22Rv1 (cell line): ENCODE measurements at regions not wholly inside any gene's neighbourhood (a gene's known extent, or its start where the extent isn't known, plus 50 kb on each side); places are given as distances from the start of the nearest gene placed in this dataset.

Experiments used
- ZFX ChIP-seq: fragments of 450-650 bp; IDR thresholded peaks from 2 replicates; pipeline ENCODE4 v1.6.1; 2017; ENCODE audit warnings: antibody characterized with exemption, borderline replicate concordance
- TF ChIP-seq, protein P1 (sequence below): fragments of 450-650 bp; IDR thresholded peaks from 2 replicates; pipeline ENCODE4 v1.5.1; 2017; ENCODE audit warnings: mild to moderate bottlenecking

DNA sequence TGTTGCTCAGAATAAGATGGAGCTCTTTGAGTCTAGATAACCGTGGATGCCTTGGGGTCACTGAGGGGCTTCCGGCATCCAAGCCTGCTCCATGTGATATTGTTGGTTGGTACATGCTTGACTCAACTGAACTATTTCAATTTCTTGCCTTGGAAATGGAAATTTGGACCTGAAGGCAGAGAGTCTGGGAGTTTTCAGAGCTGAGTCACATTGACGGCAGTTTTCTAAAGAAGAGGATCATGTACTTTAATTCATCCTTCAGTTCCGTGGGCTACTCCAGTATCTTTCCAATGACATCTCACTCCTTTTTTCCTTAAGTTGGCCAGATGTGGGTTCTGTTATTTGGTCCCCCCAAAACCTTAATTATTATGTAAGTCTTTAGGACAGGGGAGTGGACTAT is 100.5 kb downstream of the MFAP3L start:
- TF ChIP-seq, protein P1, sequence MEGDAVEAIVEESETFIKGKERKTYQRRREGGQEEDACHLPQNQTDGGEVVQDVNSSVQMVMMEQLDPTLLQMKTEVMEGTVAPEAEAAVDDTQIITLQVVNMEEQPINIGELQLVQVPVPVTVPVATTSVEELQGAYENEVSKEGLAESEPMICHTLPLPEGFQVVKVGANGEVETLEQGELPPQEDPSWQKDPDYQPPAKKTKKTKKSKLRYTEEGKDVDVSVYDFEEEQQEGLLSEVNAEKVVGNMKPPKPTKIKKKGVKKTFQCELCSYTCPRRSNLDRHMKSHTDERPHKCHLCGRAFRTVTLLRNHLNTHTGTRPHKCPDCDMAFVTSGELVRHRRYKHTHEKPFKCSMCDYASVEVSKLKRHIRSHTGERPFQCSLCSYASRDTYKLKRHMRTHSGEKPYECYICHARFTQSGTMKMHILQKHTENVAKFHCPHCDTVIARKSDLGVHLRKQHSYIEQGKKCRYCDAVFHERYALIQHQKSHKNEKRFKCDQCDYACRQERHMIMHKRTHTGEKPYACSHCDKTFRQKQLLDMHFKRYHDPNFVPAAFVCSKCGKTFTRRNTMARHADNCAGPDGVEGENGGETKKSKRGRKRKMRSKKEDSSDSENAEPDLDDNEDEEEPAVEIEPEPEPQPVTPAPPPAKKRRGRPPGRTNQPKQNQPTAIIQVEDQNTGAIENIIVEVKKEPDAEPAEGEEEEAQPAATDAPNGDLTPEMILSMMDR: no peak
- TF ChIP-seq ZFX: no peak
